Gastrocnemius medialis (tissue), 4 donors: ENCODE measurements at regions not wholly inside any gene's neighbourhood (a gene's known extent, or its start where the extent isn't known, plus 50 kb on each side); places are given as distances from the start of the nearest gene placed in this dataset.

ENCODE experiments used
- POLR2A ChIP-seq, 2 donors: fragments of 450-650 bp; IDR thresholded peaks; one replicate each; pipeline ENCODE4 v1.6.1; 2017; ENCODE audit warnings: antibody characterized with exemption in 2 of 2, mild to moderate bottlenecking in 2 of 2, moderate library complexity in 2 of 2
- TF ChIP-seq, protein P1 (sequence below), 5 experiments: fragments of 450-650 bp in 3 of 5; fragments of 200-600 bp in 2 of 5; sonication (generic) in 2 of 5; IDR thresholded peaks in 4 of 5; conservative IDR thresholded peaks in 1 of 5; 1 replicate in 4 of 5; 2 replicates in 1 of 5; pipeline ENCODE4 v1.5.1; 2016 to 2019; ENCODE audit warnings: antibody characterized with exemption in 5 of 5, mild to moderate bottlenecking in 3 of 5, moderate library complexity in 3 of 5

DNA sequence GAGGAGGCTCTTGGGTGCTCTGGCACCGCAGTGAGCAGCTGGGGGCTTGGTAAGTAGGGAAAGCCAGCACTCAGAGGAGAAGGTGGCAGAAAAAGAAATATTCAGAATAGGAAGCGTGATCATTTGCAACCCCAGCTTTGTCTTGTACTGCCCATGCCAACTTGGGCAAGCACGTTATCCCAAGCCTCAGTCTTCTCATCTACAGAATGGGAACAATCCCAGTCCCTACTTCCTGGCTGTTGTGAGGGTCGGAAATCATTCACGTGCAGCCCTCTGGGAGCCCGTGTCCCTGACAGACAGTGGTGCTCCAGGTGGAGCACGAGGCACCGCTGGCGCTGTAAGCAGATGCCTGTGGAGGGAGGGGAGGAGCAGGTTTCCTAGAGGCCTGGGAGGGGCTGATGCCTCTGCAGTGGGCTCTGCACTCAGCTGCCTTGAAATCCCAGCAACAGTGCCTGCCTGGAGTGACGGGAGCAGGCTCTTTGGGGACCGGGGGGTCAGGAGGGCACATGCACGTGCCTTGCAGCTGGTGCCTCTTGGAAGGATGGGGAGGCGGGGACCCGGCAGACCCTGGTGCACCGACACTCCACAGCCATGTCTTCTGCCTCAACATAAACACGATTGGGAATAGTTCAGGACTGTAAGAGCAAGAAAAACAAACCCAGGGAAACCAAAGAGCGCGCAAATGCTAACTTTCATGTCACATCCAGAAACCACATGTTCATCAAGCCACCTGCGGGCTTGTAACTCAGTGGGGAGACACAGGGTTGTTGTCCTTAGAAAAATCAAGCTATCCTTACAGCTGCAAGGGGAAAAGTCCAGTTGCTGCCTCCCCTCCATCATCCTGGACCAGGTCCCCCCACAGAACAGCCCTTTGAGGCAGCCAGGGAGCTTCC is 86.5 kb upstream of the DIO3 start:
- TF ChIP-seq, protein P1, sequence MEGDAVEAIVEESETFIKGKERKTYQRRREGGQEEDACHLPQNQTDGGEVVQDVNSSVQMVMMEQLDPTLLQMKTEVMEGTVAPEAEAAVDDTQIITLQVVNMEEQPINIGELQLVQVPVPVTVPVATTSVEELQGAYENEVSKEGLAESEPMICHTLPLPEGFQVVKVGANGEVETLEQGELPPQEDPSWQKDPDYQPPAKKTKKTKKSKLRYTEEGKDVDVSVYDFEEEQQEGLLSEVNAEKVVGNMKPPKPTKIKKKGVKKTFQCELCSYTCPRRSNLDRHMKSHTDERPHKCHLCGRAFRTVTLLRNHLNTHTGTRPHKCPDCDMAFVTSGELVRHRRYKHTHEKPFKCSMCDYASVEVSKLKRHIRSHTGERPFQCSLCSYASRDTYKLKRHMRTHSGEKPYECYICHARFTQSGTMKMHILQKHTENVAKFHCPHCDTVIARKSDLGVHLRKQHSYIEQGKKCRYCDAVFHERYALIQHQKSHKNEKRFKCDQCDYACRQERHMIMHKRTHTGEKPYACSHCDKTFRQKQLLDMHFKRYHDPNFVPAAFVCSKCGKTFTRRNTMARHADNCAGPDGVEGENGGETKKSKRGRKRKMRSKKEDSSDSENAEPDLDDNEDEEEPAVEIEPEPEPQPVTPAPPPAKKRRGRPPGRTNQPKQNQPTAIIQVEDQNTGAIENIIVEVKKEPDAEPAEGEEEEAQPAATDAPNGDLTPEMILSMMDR (IDR thresholded peaks at IDR 0.05 in 4 of 5, conservative IDR thresholded peaks at IDR 0.05 in 1 of 5): no peak
- TF ChIP-seq POLR2A (IDR thresholded peaks at IDR 0.05): no peak
